GM21528 (cell line): ENCODE measurements at regions not wholly inside any gene's neighbourhood (a gene's known extent, or its start where the extent isn't known, plus 50 kb on each side); places are given as distances from the start of the nearest gene placed in this dataset.

Experiments used
- ATAC-seq: cut with Tn5 transposase; IDR thresholded peaks from one replicate; pipeline ENCODE4 v1.9.1; 2021; ENCODE audit warnings: mild to moderate bottlenecking, moderate library complexity; ENCODE audit not compliant: unreplicated experiment, low FRiP score

DNA sequence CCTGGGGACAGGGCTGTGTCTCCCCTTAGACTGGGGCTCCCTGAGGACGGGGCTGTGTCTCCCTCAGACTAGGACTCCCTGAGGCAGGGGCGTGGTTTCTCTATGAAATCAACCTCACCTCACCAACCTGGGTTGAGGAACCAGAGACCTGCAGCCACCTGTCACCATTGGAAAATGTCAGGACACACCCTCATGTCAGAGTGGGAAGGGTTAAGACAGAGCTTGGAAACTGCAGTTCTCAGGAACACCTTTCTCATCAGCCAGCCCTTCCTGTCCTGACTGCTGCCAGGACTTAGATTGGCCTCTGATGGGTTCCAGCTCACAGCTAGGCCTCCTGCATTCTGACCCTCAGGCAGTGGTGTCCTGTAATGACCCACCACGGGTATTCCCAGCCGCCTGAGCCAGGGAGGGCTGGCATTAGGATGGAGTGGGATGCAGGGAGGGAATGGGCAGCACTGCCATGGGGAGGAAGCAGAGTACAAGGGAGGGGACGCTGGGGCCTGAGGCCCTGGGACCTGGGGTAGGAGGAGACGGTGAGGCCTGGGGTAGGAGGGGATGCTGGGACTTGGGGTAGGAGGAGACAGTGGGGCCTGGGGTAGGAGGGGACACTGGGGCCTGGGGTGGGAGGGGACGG is 76.3 kb downstream of the MRPL14 start:
- ATAC-seq = no peak

DNA sequence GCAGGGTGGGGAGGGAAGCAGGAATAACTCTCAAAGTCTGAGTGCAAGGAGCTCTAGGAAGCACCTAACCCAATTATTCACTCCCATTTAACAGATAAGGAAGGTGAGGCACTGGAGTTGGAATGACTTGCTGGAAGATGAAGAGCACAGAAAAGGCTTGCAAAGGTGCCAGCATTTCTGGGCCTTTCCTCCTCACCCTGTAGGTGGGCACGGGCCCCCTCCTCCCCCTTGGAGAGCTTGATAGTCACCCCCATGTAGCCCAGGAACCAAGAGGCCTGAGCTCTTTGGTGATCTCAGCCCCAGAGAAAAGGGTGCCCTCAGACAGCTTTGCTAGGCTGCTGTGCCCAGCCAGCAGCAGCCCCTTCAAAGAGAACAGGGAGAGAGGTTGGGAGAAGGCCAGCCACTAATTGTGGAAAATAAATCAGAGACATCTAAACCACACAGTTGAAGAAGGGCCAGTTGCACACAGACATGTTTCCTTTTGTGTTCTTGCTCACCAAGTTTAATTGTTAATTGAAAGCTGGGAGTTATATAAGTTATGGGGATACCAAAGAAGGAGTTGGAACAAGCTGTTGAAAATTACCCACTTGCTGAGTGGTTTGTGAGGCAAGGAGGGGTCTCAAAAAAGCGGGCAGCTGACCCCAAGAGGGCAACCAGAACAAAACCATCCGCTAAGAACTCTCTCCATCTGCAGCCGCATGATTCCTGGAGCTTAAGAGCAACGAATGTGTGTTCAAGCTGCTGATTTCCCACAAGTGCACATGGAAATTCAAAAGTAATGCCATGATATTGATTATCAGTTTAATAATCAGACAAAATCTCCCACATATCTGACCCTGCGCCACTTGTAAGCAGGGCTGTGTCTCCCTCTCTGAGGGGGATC is 77.0 kb downstream of the MRPL14 start:
- no peak for ATAC-seq

GRCh38 chr6:44049163-44049988 is 77.9 kb downstream of the MRPL14 start:
- no peak for ATAC-seq

GRCh38 chr6:44048277-44048676 is 79.0 kb downstream of the MRPL14 start:
- ATAC-seq = no peak

GRCh38 chr6:44047801-44048200 is 79.5 kb downstream of the MRPL14 start:
- ATAC-seq = no peak

GRCh38 chr6:44047179-44047546 is 80.1 kb downstream of the MRPL14 start:
- ATAC-seq = no peak

- ATAC-seq = no peak
These were observed 80.6 kb downstream of the MRPL14 start for GRCh38 chr6:44046516-44047178.

- ATAC-seq = no peak
These were observed 81.6 kb downstream of the MRPL14 start for GRCh38 chr6:44045672-44046015.

GRCh38 chr6:44044940-44045671 is 82.1 kb downstream of the MRPL14 start:
- ATAC-seq = no peak

- no peak for ATAC-seq
These were observed 83.1 kb downstream of the MRPL14 start for GRCh38 chr6:44044154-44044539.

DNA sequence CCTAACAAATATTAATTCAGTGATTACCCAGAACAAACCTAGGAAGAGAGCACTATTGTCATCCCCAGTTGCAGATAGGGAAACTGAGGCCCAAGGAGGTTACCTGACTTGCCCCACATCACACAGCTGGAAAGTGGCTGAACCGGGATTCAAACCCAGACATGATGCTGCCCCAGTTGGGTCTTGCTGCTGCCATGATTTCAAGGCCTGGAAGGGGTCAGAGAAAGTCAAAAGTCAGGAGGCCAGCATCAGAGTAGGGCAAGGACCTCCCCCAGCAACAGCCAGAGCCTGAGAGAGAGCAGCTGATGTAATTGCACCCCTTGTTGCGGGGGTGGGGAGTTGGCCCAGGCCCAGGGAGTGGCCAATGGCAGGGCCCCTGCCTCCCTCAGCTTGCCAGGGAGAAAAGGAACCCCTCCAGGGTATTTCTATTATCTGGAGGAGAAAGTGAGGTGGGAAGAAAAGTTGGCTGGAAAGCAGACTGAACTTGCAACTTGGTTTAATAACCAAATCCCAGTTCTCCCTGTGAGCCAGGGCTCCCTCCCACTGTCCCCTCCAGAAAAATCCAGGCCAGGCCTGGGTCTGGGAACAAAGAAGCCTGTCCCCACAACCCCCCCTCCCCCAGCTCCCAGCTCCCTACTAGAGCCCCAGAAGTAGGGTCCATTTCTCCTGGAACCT is 83.6 kb downstream of the MRPL14 start:
- no peak for ATAC-seq

- ATAC-seq = no peak
These were observed 84.2 kb downstream of the MRPL14 start for GRCh38 chr6:44042989-44043478.

DNA sequence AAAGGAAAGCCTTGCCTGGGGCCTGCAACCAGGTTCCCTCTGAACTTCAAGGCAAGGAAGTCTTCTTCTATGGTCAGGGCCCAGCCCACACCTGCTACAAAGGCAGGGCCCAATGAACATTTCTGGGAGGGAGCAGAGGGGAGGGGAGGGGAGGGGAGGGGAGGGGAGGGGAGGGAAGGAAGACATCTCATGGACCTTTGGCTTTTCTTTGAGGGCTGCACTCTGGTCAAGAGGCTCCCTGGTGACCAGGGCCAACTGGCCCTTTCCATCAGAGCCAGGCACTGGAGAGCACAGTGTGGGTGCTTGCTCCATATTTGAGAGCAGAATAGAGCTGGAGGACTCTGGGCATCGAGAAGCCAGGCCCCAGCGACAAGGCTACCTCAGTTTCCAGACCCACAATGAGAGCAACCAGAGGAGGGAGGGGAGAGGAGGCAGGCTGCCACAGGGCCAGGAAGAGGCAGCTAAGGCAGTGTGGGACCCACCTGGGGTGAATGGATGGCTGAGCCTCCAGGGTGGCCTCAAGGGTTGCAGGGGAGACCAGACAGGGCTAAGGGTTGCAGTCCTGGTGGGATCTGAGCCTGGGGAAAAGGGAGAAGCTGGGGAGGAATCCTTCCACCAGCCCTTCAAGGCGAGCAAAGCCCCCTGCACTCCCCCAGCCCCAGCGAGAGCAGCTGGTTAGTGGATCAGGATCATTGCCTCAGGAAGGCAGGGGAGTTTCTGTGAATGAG is 84.8 kb downstream of the MRPL14 start:
- ATAC-seq = no peak

GRCh38 chr6:44041461-44042260 is 85.6 kb downstream of the MRPL14 start:
- no peak for ATAC-seq

DNA sequence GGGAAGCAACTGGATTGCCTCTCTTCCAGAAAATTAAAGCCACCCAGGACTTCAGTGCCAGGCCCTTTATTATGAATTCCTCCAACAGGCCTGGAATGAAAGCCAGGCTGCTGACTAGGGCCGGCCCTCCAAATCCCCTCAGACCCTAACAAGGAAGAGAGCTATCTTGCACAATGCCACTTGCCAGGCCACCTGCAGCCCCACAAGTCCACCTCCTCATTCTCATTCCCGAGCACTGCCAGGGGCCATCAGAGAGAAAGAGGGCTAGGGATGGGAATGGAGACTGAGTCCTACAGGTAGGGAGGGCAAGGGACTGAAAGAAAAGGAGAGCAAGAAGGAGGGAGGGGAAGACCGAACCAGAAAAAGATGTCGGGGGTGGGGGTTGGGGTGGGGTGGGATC is 86.5 kb downstream of the MRPL14 start:
- ATAC-seq = no peak

DNA sequence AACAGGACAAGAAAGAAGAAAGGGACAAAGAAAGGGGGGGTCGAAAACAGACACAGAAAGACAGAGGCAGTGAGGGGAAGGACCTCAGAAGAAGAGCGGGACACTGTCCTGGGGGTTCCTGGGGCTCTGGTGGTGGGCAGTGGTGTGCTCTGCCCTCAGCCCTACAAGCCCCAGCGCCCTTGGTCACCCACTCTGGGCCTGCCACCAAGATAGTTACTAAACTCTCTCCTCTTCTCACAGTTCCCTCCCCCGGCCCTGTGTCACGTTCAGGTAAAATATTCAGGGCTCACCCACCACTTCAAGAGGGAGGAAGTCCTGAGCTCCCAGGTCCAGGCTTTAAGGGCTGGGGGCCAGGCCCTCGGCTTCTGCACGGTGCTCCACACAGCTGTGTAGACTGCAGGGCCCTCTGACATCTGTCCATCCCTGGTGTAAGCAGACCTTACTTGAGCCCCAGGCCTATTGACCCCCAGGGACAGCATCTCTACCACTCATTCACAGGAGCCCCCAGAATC is 87.4 kb downstream of the MRPL14 start:
- no peak for ATAC-seq

DNA sequence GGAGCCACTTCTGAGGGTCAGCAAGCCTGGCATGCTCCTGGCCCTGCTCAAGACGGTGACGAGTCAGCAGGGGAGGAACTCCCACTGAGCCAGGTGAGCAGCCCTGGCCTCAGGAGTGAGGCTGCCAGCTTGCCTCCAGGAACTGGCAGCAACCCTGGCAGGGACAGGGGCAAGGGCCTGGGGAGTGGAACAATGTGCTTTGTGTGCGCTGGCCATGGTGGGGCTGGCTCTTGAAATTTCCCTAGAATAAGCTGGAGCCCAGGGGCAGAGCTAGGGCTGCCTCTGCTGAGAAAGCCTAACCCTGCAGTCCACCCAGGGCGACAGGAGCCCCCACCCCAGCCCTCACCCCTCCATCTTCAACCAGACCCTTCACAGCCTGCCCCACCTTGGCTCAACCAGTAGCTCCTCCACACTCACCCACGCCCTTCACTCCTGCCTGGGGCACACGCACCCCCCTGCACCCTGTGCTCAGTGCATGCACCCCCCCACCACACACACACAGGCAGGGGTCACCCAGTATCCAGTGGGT is 88.0 kb downstream of the MRPL14 start:
- no peak for ATAC-seq
